GM19438 (cell line): ENCODE measurements at regions not wholly inside any gene's neighbourhood (a gene's known extent, or its start where the extent isn't known, plus 50 kb on each side); places are given as distances from the start of the nearest gene placed in this dataset.
"Not testable (repeated sequence)": the region's sequence is repeated elsewhere in the genome, so short reads cannot be mapped to it uniquely, and the experiment has no call there.

Experiments used
- ATAC-seq: cut with Tn5 transposase; IDR thresholded peaks from one replicate; pipeline ENCODE4 v1.9.1; 2021; ENCODE audit warnings: low read depth; ENCODE audit not compliant: unreplicated experiment

GRCh38 chr4:156553659-156554058 is 417.9 kb downstream of the PDGFC start:
- no peak for ATAC-seq

GRCh38 chr4:156547891-156548290 is 423.7 kb downstream of the PDGFC start:
- no peak for ATAC-seq

GRCh38 chr4:156547439-156547838 is 424.2 kb downstream of the PDGFC start:
- no peak for ATAC-seq

GRCh38 chr4:156545003-156545785 is 426.4 kb downstream of the PDGFC start:
- no peak for ATAC-seq

GRCh38 chr4:156539376-156539775 is 432.2 kb downstream of the PDGFC start:
- ATAC-seq: no peak

- no peak for ATAC-seq
Measured at GRCh38 chr4:156538651-156539257, 432.8 kb downstream of the PDGFC start.

- ATAC-seq: no peak
Measured at GRCh38 chr4:156538210-156538609, 433.4 kb downstream of the PDGFC start.

GRCh38 chr4:156537286-156537685 is 434.3 kb downstream of the PDGFC start:
- ATAC-seq: no peak

GRCh38 chr4:156536661-156537060 is 434.9 kb downstream of the PDGFC start:
- ATAC-seq: no peak

GRCh38 chr4:156534205-156534604 is 437.4 kb downstream of the PDGFC start:
- no peak for ATAC-seq

- no peak for ATAC-seq
Measured at GRCh38 chr4:156528216-156528615, 443.4 kb downstream of the PDGFC start.

- no peak for ATAC-seq
Measured at GRCh38 chr4:156527237-156527993, 444.2 kb downstream of the PDGFC start.

- ATAC-seq: no peak
Measured at GRCh38 chr4:156523991-156524390, 447.6 kb downstream of the PDGFC start.

GRCh38 chr4:156523492-156523891 is 448.1 kb downstream of the PDGFC start:
- no peak for ATAC-seq

GRCh38 chr4:156521631-156522030 is 450.0 kb downstream of the PDGFC start:
- ATAC-seq: no peak

GRCh38 chr4:156517956-156518355 is 453.6 kb downstream of the PDGFC start:
- ATAC-seq: no peak

- ATAC-seq: no peak
Measured at GRCh38 chr4:156517546-156517945, 454.1 kb downstream of the PDGFC start.

- no peak for ATAC-seq
Measured at GRCh38 chr4:156516698-156517097, 454.9 kb downstream of the PDGFC start.

GRCh38 chr4:156515295-156515694 is 456.3 kb downstream of the PDGFC start:
- ATAC-seq: no peak

- no peak for ATAC-seq
Measured at GRCh38 chr4:156512622-156513021, 459.0 kb downstream of the PDGFC start.

- ATAC-seq: not testable (repeated sequence)
Measured at GRCh38 chr4:156509921-156510320, 461.7 kb downstream of the PDGFC start.
